Liver (tissue), 8 donors: ENCODE measurements at regions not wholly inside any gene's neighbourhood (a gene's known extent, or its start where the extent isn't known, plus 50 kb on each side); places are given as distances from the start of the nearest gene placed in this dataset.

Experiments used
- DNase-seq: peaks from one replicate; pipeline ENCODE4 v3.0.0-alpha.2; 2017; ENCODE audit warnings: low spot score
- H3K27ac ChIP-seq, 2 donors: one replicate each; pipeline ENCODE4 v1.7.0; 2013; ENCODE audit warnings: inconsistent platforms in 2 of 2, low read length in 2 of 2, control low read depth in 1 of 2, low read depth in 1 of 2, mild to moderate bottlenecking in 1 of 2
- H3K27me3 ChIP-seq, 4 donors: one replicate each; pipeline versions ENCODE4 v1.6.1 to v1.7.0; 2013; ENCODE audit warnings: low read length in 3 of 4, inconsistent platforms in 1 of 4, mild to moderate bottlenecking in 1 of 4, moderate library complexity in 1 of 4; ENCODE audit not compliant: control insufficient read depth in 4 of 4, insufficient read depth in 4 of 4
- H3K36me3 ChIP-seq, 4 donors: one replicate each; pipeline versions ENCODE4 v1.6.1 to v1.7.0; 2013; ENCODE audit warnings: low read length in 3 of 4, mild to moderate bottlenecking in 3 of 4, low read depth in 1 of 4, moderate library complexity in 1 of 4; ENCODE audit not compliant: control insufficient read depth in 4 of 4, insufficient read depth in 3 of 4
- H3K4me1 ChIP-seq, 4 donors: one replicate each; pipeline versions ENCODE4 v1.6.1 to v1.7.0; 2013; ENCODE audit warnings: low read length in 3 of 4, mild to moderate bottlenecking in 3 of 4, moderate library complexity in 1 of 4; ENCODE audit not compliant: control insufficient read depth in 4 of 4, insufficient read depth in 4 of 4
- H3K4me3 ChIP-seq, 3 donors: one replicate each; pipeline versions ENCODE4 v1.6.1 to v1.7.0; 2013; ENCODE audit warnings: low read length in 3 of 3, control low read depth in 1 of 3, low read depth in 1 of 3, mild to moderate bottlenecking in 1 of 3
- H3K9ac ChIP-seq, 2 donors: one replicate each; pipeline ENCODE4 v1.7.0; 2013; ENCODE audit warnings: low read length in 2 of 2, mild to moderate bottlenecking in 2 of 2, moderate library complexity in 2 of 2, control low read depth in 1 of 2, low read depth in 1 of 2
- H3K9me3 ChIP-seq, 4 donors: one replicate each; pipeline versions ENCODE4 v1.6.1 to v1.7.0; 2013; ENCODE audit warnings: low read length in 3 of 4; ENCODE audit not compliant: control insufficient read depth in 4 of 4
- EGR1 ChIP-seq, 2 donors: IDR thresholded peaks; 2 replicates each; pipeline ENCODE4 v1.6.1; 2016 to 2018; ENCODE audit warnings: antibody characterized with exemption in 2 of 2, low read depth in 2 of 2
- FOXA1 ChIP-seq: IDR thresholded peaks from 2 replicates; pipeline ENCODE4 v1.6.1; 2016; ENCODE audit warnings: antibody characterized with exemption
- FOXA2 ChIP-seq: IDR thresholded peaks from 2 replicates; pipeline ENCODE4 v1.6.1; 2016; ENCODE audit warnings: antibody characterized with exemption
- GABPA ChIP-seq, 2 donors: IDR thresholded peaks in 1 of 2; conservative IDR thresholded peaks in 1 of 2; 2 replicates each; pipeline ENCODE4 v1.6.1; 2016; ENCODE audit warnings: antibody characterized with exemption in 2 of 2, mild to moderate bottlenecking in 1 of 2, moderate library complexity in 1 of 2
- HNF4G ChIP-seq: IDR thresholded peaks from 2 replicates; pipeline ENCODE4 v1.6.1; 2016; ENCODE audit warnings: antibody characterized with exemption
- JUND ChIP-seq, 2 donors: IDR thresholded peaks; 2 replicates each; pipeline ENCODE4 v1.6.1; 2016; ENCODE audit warnings: antibody characterized with exemption in 2 of 2
- NR2F2 ChIP-seq: IDR thresholded peaks from 2 replicates; pipeline ENCODE4 v1.6.1; 2016; ENCODE audit warnings: antibody characterized with exemption
- RAD21 ChIP-seq, 2 donors: IDR thresholded peaks; 2 replicates each; pipeline ENCODE4 v1.6.1; 2016; ENCODE audit warnings: antibody characterized with exemption in 2 of 2, mild to moderate bottlenecking in 2 of 2
- RXRA ChIP-seq, 2 donors: IDR thresholded peaks; 2 replicates each; pipeline ENCODE4 v1.6.1; 2017 to 2018; ENCODE audit warnings: antibody characterized with exemption in 2 of 2, mild to moderate bottlenecking in 1 of 2
- SP1 ChIP-seq: IDR thresholded peaks from 2 replicates; pipeline ENCODE4 v1.6.1; 2018; ENCODE audit warnings: antibody characterized with exemption, mild to moderate bottlenecking
- TAF1 ChIP-seq: conservative IDR thresholded peaks from 2 replicates; pipeline ENCODE4 v1.6.1; 2016; ENCODE audit warnings: antibody characterized with exemption, mild to moderate bottlenecking
- whole genome bisulfite sequencing: extraction: QIAGEN DNeasy Blood & Tissue Kit; methylation state at CpG from one replicate; pipeline ENCODE4 v1.1.7; 2013; 5-methylcytosine and 5-hydroxymethylcytosine counted together
- TF ChIP-seq, protein P1 (sequence below): IDR thresholded peaks from 2 replicates; pipeline ENCODE4 v1.6.1; 2016; ENCODE audit warnings: antibody characterized with exemption
- TF ChIP-seq, protein P2 (sequence below): IDR thresholded peaks from 2 replicates; pipeline ENCODE4 v1.6.1; 2016; ENCODE audit warnings: antibody characterized with exemption
- TF ChIP-seq, protein P3 (sequence below): IDR thresholded peaks from 2 replicates; pipeline ENCODE4 v1.6.1; 2016; ENCODE audit warnings: antibody characterized with exemption, mild to moderate bottlenecking
- TF ChIP-seq, protein P4 (sequence below): fragments of 150-350 bp; IDR thresholded peaks from 2 replicates; pipeline ENCODE4 v1.5.1; 2017; ENCODE audit warnings: improper control_type of control experiment, low read depth, low read length; ENCODE audit not compliant: missing input control
- TF ChIP-seq, protein P5 (sequence below): IDR thresholded peaks from 2 replicates; pipeline ENCODE4 v1.6.1; 2016; ENCODE audit warnings: antibody characterized with exemption
- donor health status: healthy.
- donor health status: healthy.
- donor health status: healthy.
- donor health status: healthy.
- donor health status: healthy.

DNA sequence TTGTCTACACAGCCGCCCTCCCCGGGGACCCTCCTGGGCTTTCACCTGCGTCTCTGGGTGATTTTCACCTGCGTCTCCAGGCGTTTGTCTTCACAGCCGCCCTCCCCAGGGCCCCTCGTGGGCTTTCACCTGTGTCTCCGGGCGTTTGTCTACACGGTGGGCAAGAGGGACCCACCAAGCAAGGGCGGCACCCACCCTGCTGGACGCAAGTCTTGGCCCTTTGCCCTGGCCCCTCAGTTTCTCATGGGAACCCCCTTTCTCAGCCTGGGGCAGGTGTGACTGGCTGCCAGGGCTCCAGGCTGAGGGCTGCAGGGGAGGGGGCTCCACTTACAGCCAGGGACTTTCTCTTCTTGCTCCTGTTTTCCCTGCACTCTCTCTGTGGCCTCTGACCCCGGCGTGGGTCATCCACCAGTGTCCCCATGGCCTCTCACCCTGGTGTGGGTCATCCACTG is 68.6 kb upstream of the GALNT9 start:
- Histone ChIP-seq H3K4me3 (no peak overlapping the region), H3K36me3 (no peaks in the 10 kb centered on the region), H3K9ac (no peak overlapping the region), H3K9me3 (no peaks in the 10 kb centered on the region), H3K27me3 (peaks cover 0 to 5% (median 4%) of the 10 kb centered on the region in 4 donors), H3K27ac (no peak overlapping the region), H3K4me1 (no peaks in the 10 kb centered on the region)
- TF ChIP-seq SP1 (no peak), RAD21 (IDR thresholded peaks at IDR 0.05) (no peak), NR2F2 (no peak), FOXA2 (no peak), JUND (IDR thresholded peaks at IDR 0.05) (no peak), HNF4G (no peak), FOXA1 (no peak), RXRA (IDR thresholded peaks at IDR 0.05) (no peak), GABPA (IDR thresholded peaks at IDR 0.05 in 1 of 2, conservative IDR thresholded peaks at IDR 0.05 in 1 of 2) (no peak)
- TF ChIP-seq, protein P1, sequence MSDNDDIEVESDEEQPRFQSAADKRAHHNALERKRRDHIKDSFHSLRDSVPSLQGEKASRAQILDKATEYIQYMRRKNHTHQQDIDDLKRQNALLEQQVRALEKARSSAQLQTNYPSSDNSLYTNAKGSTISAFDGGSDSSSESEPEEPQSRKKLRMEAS = no peak
- TF ChIP-seq, protein P2, sequence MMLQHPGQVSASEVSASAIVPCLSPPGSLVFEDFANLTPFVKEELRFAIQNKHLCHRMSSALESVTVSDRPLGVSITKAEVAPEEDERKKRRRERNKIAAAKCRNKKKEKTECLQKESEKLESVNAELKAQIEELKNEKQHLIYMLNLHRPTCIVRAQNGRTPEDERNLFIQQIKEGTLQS = no peak
- TF ChIP-seq, protein P3, sequence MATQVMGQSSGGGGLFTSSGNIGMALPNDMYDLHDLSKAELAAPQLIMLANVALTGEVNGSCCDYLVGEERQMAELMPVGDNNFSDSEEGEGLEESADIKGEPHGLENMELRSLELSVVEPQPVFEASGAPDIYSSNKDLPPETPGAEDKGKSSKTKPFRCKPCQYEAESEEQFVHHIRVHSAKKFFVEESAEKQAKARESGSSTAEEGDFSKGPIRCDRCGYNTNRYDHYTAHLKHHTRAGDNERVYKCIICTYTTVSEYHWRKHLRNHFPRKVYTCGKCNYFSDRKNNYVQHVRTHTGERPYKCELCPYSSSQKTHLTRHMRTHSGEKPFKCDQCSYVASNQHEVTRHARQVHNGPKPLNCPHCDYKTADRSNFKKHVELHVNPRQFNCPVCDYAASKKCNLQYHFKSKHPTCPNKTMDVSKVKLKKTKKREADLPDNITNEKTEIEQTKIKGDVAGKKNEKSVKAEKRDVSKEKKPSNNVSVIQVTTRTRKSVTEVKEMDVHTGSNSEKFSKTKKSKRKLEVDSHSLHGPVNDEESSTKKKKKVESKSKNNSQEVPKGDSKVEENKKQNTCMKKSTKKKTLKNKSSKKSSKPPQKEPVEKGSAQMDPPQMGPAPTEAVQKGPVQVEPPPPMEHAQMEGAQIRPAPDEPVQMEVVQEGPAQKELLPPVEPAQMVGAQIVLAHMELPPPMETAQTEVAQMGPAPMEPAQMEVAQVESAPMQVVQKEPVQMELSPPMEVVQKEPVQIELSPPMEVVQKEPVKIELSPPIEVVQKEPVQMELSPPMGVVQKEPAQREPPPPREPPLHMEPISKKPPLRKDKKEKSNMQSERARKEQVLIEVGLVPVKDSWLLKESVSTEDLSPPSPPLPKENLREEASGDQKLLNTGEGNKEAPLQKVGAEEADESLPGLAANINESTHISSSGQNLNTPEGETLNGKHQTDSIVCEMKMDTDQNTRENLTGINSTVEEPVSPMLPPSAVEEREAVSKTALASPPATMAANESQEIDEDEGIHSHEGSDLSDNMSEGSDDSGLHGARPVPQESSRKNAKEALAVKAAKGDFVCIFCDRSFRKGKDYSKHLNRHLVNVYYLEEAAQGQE = no peak
- TF ChIP-seq, protein P4, sequence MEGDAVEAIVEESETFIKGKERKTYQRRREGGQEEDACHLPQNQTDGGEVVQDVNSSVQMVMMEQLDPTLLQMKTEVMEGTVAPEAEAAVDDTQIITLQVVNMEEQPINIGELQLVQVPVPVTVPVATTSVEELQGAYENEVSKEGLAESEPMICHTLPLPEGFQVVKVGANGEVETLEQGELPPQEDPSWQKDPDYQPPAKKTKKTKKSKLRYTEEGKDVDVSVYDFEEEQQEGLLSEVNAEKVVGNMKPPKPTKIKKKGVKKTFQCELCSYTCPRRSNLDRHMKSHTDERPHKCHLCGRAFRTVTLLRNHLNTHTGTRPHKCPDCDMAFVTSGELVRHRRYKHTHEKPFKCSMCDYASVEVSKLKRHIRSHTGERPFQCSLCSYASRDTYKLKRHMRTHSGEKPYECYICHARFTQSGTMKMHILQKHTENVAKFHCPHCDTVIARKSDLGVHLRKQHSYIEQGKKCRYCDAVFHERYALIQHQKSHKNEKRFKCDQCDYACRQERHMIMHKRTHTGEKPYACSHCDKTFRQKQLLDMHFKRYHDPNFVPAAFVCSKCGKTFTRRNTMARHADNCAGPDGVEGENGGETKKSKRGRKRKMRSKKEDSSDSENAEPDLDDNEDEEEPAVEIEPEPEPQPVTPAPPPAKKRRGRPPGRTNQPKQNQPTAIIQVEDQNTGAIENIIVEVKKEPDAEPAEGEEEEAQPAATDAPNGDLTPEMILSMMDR = no peak
- no peak for DNase-seq
- 68% methylated on average over 14 of the region's 14 CpGs for WGBS

DNA sequence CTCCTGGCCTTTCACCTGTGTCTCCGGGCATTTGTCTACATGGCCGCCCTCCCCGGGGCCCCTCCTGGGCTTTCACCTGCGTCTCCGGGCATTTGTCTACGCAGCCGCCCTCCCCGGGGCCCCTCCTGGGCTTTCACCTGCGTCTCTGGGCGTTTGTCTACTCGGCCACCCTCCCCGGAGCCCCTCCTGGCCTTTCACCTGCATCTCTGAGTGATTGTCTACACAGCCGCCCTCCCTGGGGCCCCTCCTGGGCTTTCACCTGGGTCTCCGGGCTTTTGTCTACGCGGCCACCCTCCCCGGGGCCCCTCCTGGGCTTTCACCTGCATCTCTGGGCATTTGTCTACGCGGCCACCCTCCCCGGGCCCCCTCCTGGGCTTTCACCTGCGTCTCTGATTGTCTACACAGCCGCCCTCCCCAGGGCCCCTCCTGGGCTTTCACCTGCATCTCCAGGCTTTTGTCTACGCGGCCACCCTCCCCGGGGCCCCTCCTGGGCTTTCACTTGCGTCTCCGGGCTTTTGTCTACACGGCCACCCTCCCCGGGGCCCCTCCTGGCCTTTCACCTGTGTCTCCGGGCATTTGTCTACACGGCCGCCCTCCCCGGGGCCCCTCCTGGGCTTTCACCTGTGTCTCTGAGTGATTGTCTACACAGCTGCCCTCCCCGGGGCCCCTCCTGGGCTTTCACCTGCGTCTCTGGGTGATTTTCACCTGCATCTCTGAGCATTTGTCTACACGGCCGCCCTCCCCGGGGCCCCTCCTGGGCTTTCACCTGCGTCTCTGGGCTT is 68.0 kb upstream of the GALNT9 start:
- 33% methylated on average over 39 of the region's 39 CpGs for whole genome bisulfite sequencing
- no peak for DNase-seq
- no peak overlapping the region for H3K27ac ChIP-seq
- no peak overlapping the region for H3K4me3 ChIP-seq
- no peaks in the 10 kb centered on the region for H3K9me3 ChIP-seq
- H3K4me1 ChIP-seq = no peaks in the 10 kb centered on the region
- H3K36me3 ChIP-seq = no peaks in the 10 kb centered on the region
- H3K9ac ChIP-seq = no peak overlapping the region
- peaks cover 0 to 5% (median 4%) of the 10 kb centered on the region in 4 donors for H3K27me3 ChIP-seq
- no peak for TF ChIP-seq GABPA (IDR thresholded peaks at IDR 0.05 in 1 of 2, conservative IDR thresholded peaks at IDR 0.05 in 1 of 2)
- no peak for TF ChIP-seq EGR1 (IDR thresholded peaks at IDR 0.05; ENCODE audit: low read depth in 2 of 2)
- no peak for TF ChIP-seq RXRA (IDR thresholded peaks at IDR 0.05)
- no peak for TF ChIP-seq NR2F2
- no peak for TF ChIP-seq FOXA2
- TF ChIP-seq RAD21 (IDR thresholded peaks at IDR 0.05) = no peak
- TF ChIP-seq, protein P1 = no peak
- TF ChIP-seq JUND (IDR thresholded peaks at IDR 0.05) = no peak
- no peak for TF ChIP-seq TAF1
- TF ChIP-seq, protein P4 = no peak
- TF ChIP-seq, protein P5, sequence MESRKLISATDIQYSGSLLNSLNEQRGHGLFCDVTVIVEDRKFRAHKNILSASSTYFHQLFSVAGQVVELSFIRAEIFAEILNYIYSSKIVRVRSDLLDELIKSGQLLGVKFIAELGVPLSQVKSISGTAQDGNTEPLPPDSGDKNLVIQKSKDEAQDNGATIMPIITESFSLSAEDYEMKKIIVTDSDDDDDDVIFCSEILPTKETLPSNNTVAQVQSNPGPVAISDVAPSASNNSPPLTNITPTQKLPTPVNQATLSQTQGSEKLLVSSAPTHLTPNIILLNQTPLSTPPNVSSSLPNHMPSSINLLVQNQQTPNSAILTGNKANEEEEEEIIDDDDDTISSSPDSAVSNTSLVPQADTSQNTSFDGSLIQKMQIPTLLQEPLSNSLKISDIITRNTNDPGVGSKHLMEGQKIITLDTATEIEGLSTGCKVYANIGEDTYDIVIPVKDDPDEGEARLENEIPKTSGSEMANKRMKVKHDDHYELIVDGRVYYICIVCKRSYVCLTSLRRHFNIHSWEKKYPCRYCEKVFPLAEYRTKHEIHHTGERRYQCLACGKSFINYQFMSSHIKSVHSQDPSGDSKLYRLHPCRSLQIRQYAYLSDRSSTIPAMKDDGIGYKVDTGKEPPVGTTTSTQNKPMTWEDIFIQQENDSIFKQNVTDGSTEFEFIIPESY = no peak
- TF ChIP-seq, protein P3 = no peak
